ENCODE measurements at regions not wholly inside any gene's neighbourhood (a gene's known extent, or its start where the extent isn't known, plus 50 kb on each side); places are given as distances from the start of the nearest gene placed in this dataset.

- Mint-ChIP-seq H3K4me3 (no peak overlapping the region), H3K9me3 (no peaks in the 10 kb centered on the region), H3K4me1 (ENCODE audit: low read depth) (no peaks in the 10 kb centered on the region), H3K36me3 (ENCODE audit: low read depth) (no peaks in the 10 kb centered on the region), H3K27me3 (no peaks in the 10 kb centered on the region), H3K27ac (no peak overlapping the region)
- TF ChIP-seq CTCF (IDR thresholded peaks at IDR 0.05), result no peak
- DNase-seq, result no peak
- no peak for ATAC-seq
- intact Hi-C loops (cut with micrococcal nuclease), result no loop called here
- ChIA-PET CTCF (no interaction called here), POLR2A (no interaction called here)
These were observed 122.1 kb downstream of the CD164 start for GRCh38 chr6:109260126-109260525.

GRCh38 chr6:109258129-109258528 is 124.1 kb downstream of the CD164 start:
- H3K4me3 Mint-ChIP-seq, result no peak overlapping the region
- intact Hi-C loops (cut with micrococcal nuclease), result no loop called here

GRCh38 chr6:109257494-109257893 is 124.8 kb downstream of the CD164 start:
- no peak for TF ChIP-seq CTCF (IDR thresholded peaks at IDR 0.05)
- ChIA-PET POLR2A (no interaction called here), CTCF (interaction anchor here (0.8 to 1.1 kb wide), 2 partner anchors 57 to 782 kb away, joined by 3 read pairs; no protein-coding TSS in a partner anchor)
- no peak overlapping the region for H3K27ac Mint-ChIP-seq
- no peak for ATAC-seq
- no peaks in the 10 kb centered on the region for H3K36me3 Mint-ChIP-seq (ENCODE audit: low read depth)
- intact Hi-C loops (cut with micrococcal nuclease), result no loop called here
- no peak for DNase-seq
- no peak overlapping the region for H3K4me3 Mint-ChIP-seq
- no peaks in the 10 kb centered on the region for H3K4me1 Mint-ChIP-seq (ENCODE audit: low read depth)
- peaks cover 2% of the 10 kb centered on the region for H3K27me3 Mint-ChIP-seq
- H3K9me3 Mint-ChIP-seq, result no peaks in the 10 kb centered on the region

More at GRCh38 chr6:109258129-109258528, 124.1 kb downstream of the CD164 start:
- Mint-ChIP-seq H3K4me1 (ENCODE audit: low read depth) (no peaks in the 10 kb centered on the region), H3K27ac (no peak overlapping the region), H3K36me3 (ENCODE audit: low read depth) (no peaks in the 10 kb centered on the region), H3K9me3 (no peaks in the 10 kb centered on the region), H3K27me3 (peaks cover 2% of the 10 kb centered on the region)
- DNase-seq, result no peak
- TF ChIP-seq CTCF (IDR thresholded peaks at IDR 0.05), result no peak
- ATAC-seq, result no peak
- CTCF ChIA-PET, result no interaction called here
- POLR2A ChIA-PET, result no interaction called here

DNA sequence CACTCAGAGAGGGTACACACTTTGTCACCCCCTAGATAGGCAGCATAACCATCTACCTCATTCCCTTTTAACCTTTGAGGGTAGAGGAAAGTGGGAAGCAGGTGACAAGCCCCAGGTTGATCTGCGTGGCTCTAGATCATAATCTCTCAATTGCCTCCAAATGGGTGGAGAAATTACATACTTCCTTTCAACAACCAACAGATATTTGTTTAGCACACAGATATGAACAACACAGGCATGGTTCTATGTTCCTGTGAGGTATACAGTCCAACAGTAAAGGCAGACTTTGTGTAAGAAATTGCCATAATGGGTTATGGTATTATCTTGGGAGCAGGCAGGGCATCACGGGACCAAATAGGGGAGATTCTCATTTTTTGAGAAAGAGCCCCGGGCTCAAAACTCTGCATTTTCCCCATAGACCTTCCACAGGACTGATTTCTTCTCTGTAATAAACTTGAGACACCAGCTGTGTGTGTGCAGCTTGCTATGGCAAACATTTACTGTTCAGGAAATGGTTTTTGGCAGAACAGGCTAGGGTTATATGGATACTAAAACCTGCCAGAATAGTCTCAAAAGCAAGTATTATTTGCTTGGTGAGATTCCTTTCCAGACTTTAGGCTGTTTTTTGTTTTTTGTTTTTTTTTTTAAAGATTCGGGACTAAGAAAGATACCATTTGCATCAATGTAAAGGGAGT is 126.2 kb downstream of the CD164 start:
- Mint-ChIP-seq H3K4me3 (no peak overlapping the region), H3K27ac (no peak overlapping the region), H3K4me1 (ENCODE audit: low read depth) (no peaks in the 10 kb centered on the region), H3K9me3 (no peaks in the 10 kb centered on the region), H3K36me3 (ENCODE audit: low read depth) (no peaks in the 10 kb centered on the region), H3K27me3 (peaks cover 2% of the 10 kb centered on the region)
- no peak for ATAC-seq
- TF ChIP-seq CTCF (IDR thresholded peaks at IDR 0.05), result no peak
- intact Hi-C loops (cut with micrococcal nuclease), result no loop called here
- DNase-seq, result no peak
- CTCF ChIA-PET, result no interaction called here
- POLR2A ChIA-PET, result no interaction called here

DNA sequence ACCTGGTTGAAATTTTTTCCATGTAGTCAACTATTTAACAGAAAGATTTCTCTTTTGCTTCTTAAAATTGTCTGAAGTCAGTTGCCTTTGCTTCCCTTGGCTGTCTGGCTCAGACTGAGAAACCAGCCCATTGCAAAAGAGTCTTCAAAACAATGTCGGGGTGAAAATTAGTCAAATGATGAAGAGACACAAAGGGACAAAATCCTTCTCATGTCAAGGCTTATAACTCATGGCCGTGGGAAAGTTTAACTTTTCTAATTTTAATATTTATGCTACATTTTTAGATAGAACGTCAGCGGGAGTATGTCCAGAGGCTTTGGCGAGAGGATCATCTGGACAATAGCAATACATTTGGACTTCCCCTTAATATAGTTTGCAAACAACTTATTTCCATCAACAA is 127.2 kb downstream of the CD164 start:
- no peaks in the 10 kb centered on the region for H3K9me3 Mint-ChIP-seq
- H3K27ac Mint-ChIP-seq, result no peak overlapping the region
- intact Hi-C loops (cut with micrococcal nuclease), result no loop called here
- H3K27me3 Mint-ChIP-seq, result peaks cover 2% of the 10 kb centered on the region
- ChIA-PET CTCF (no interaction called here), POLR2A (no interaction called here)
- no peaks in the 10 kb centered on the region for H3K4me1 Mint-ChIP-seq (ENCODE audit: low read depth)
- no peak for ATAC-seq
- no peak for TF ChIP-seq CTCF (IDR thresholded peaks at IDR 0.05)
- DNase-seq, result no peak
- H3K4me3 Mint-ChIP-seq, result no peak overlapping the region
- H3K36me3 Mint-ChIP-seq (ENCODE audit: low read depth), result no peaks in the 10 kb centered on the region

Data from activated CD8-positive, alpha-beta T cell treated with anti-CD3 and anti-CD28 coated beads for 36 hours (primary cell).